Chondrocyte (in vitro differentiated cells): ENCODE measurements at regions not wholly inside any gene's neighbourhood (a gene's known extent, or its start where the extent isn't known, plus 50 kb on each side); places are given as distances from the start of the nearest gene placed in this dataset.
A peak's percentile ranks its signal among the peaks of the same experiment; 100 is the strongest.

Experiments used
- DNase-seq: peaks from one replicate; pipeline ENCODE4 v3.0.0; 2021; ENCODE audit warnings: mixed read lengths, low spot score
- H3K27ac Mint-ChIP-seq: one replicate; pipeline ENCODE4 v1.8.0; 2021; ENCODE audit warnings: mild to moderate bottlenecking, moderate library complexity, mixed read lengths; ENCODE audit not compliant: unreplicated experiment
- H3K27me3 Mint-ChIP-seq: 2 replicates; pipeline ENCODE4 v1.8.0; 2021; ENCODE audit warnings: low read depth, mixed read lengths
- H3K36me3 Mint-ChIP-seq: 2 replicates; pipeline ENCODE4 v1.8.0; 2021; ENCODE audit warnings: low read depth, mixed read lengths
- H3K4me1 Mint-ChIP-seq: 2 replicates; pipeline ENCODE4 v1.8.0; 2021; ENCODE audit warnings: low read depth, mild to moderate bottlenecking, mixed read lengths
- H3K4me3 Mint-ChIP-seq: one replicate; pipeline ENCODE4 v1.8.0; 2021; ENCODE audit warnings: mild to moderate bottlenecking, moderate library complexity, mixed read lengths; ENCODE audit not compliant: unreplicated experiment
- H3K9me3 Mint-ChIP-seq: 2 replicates; pipeline ENCODE4 v1.8.0; 2021; ENCODE audit warnings: low read depth, mixed read lengths
- CTCF ChIP-seq: fragments of 200-600 bp; sonication (generic); IDR thresholded peaks from 2 replicates; pipeline ENCODE4 v1.5.0; 2021; ENCODE audit warnings: antibody characterized with exemption, mild to moderate bottlenecking, moderate library complexity

GRCh38 chr3:83902787-83903533 lies 1055.8 kb upstream of the CADM2 start:
- Mint-ChIP-seq H3K27ac (no peak overlapping the region), H3K4me3 (no peak overlapping the region), H3K4me1 (no peaks in the 10 kb centered on the region)

GRCh38 chr3:83913381-83913780 lies 1045.4 kb upstream of the CADM2 start:
- no peak for TF ChIP-seq CTCF
- no peaks in the 10 kb centered on the region for H3K4me1 Mint-ChIP-seq
- no peak overlapping the region for H3K4me3 Mint-ChIP-seq
- no peaks in the 10 kb centered on the region for H3K9me3 Mint-ChIP-seq
- no peaks in the 10 kb centered on the region for H3K36me3 Mint-ChIP-seq
- DNase-seq: no peak
- H3K27me3 Mint-ChIP-seq: peaks cover 2% of the 10 kb centered on the region
- no peak overlapping the region for H3K27ac Mint-ChIP-seq

More at GRCh38 chr3:83902787-83903533, 1055.8 kb upstream of the CADM2 start:
- peaks cover 3% of the 10 kb centered on the region for H3K9me3 Mint-ChIP-seq
- no peaks in the 10 kb centered on the region for H3K27me3 Mint-ChIP-seq
- DNase-seq: no peak
- no peak for TF ChIP-seq CTCF
- no peaks in the 10 kb centered on the region for H3K36me3 Mint-ChIP-seq

GRCh38 chr3:83926291-83926690 lies 1032.5 kb upstream of the CADM2 start:
- no peak overlapping the region for H3K27ac Mint-ChIP-seq
- no peak for TF ChIP-seq CTCF
- H3K4me1 Mint-ChIP-seq: no peaks in the 10 kb centered on the region
- DNase-seq: no peak
- peaks cover 44% of the 10 kb centered on the region for H3K9me3 Mint-ChIP-seq
- H3K36me3 Mint-ChIP-seq: peaks cover 14% of the 10 kb centered on the region
- no peak overlapping the region for H3K4me3 Mint-ChIP-seq
- no peaks in the 10 kb centered on the region for H3K27me3 Mint-ChIP-seq

GRCh38 chr3:83928391-83928790 lies 1030.4 kb upstream of the CADM2 start:
- Mint-ChIP-seq H3K27ac (no peak overlapping the region), H3K27me3 (no peaks in the 10 kb centered on the region), H3K4me1 (no peaks in the 10 kb centered on the region), H3K36me3 (peaks cover 16% of the 10 kb centered on the region), H3K9me3 (peaks cover 55% of the 10 kb centered on the region), H3K4me3 (no peak overlapping the region)
- DNase-seq: no peak
- peak; percentile 33 for TF ChIP-seq CTCF

- Mint-ChIP-seq H3K4me3 (no peak overlapping the region), H3K9me3 (peaks cover 55% of the 10 kb centered on the region), H3K36me3 (peaks cover 16% of the 10 kb centered on the region), H3K4me1 (no peaks in the 10 kb centered on the region), H3K27me3 (no peaks in the 10 kb centered on the region), H3K27ac (no peak overlapping the region)
- no peak for DNase-seq
- no peak for TF ChIP-seq CTCF
These were observed 1029.9 kb upstream of the CADM2 start for GRCh38 chr3:83928903-83929302.
